Testis (tissue), 2 donors: ENCODE measurements at regions not wholly inside any gene's neighbourhood (a gene's known extent, or its start where the extent isn't known, plus 50 kb on each side); places are given as distances from the start of the nearest gene placed in this dataset.

Source experiments
- CTCF ChIP-seq, 3 experiments: fragments of 450-650 bp in 2 of 3; fragments of 200-600 bp in 1 of 3; sonication (generic) in 1 of 3; IDR thresholded peaks; one replicate each; pipeline ENCODE4 v1.5.1; 2016 to 2019; ENCODE audit warnings: antibody characterized with exemption in 3 of 3, mild to moderate bottlenecking in 2 of 3, moderate library complexity in 1 of 3
- POLR2A ChIP-seq: fragments of 450-650 bp; IDR thresholded peaks from one replicate; pipeline ENCODE4 v1.6.1; 2017; ENCODE audit warnings: antibody characterized with exemption, mild to moderate bottlenecking, moderate library complexity

- TF ChIP-seq CTCF (IDR thresholded peaks at IDR 0.05): no peak
- no peak for TF ChIP-seq POLR2A
These were observed 515.2 kb downstream of the ZEB2 start for GRCh38 chr2:144004742-144005141.
